NCI-H82 (cell line): ENCODE measurements at regions not wholly inside any gene's neighbourhood (a gene's known extent, or its start where the extent isn't known, plus 50 kb on each side); places are given as distances from the start of the nearest gene placed in this dataset.

Source experiments
- DNase-seq: peaks from one replicate; lab custom pipeline; 2025; lab: John Stamatoyannopoulos, UW

GRCh38 chr5:148012801-148013200, 51.0 kb upstream of the SPINK5 start:
- no peak for DNase-seq

- no peak for DNase-seq
Observed at GRCh38 chr5:148011398-148012137, 52.2 kb upstream of the SPINK5 start.

- peak; percentile 54 for DNase-seq
Observed at GRCh38 chr5:148005788-148006520, 57.8 kb upstream of the SPINK5 start.

GRCh38 chr5:148003226-148003625, 60.6 kb upstream of the SPINK5 start:
- no peak for DNase-seq

GRCh38 chr5:148002451-148002850, 61.3 kb upstream of the SPINK5 start:
- DNase-seq = no peak

GRCh38 chr5:148000036-148000435, 63.7 kb upstream of the SPINK5 start:
- DNase-seq = no peak

GRCh38 chr5:147998704-147999103, 65.1 kb upstream of the SPINK5 start:
- no peak for DNase-seq

- no peak for DNase-seq
Observed at GRCh38 chr5:147997486-147997885, 66.3 kb upstream of the SPINK5 start.

- DNase-seq = no peak
Observed at GRCh38 chr5:147996379-147996778, 67.4 kb upstream of the SPINK5 start.

- DNase-seq = no peak
Observed at GRCh38 chr5:147995846-147996245, 67.9 kb upstream of the SPINK5 start.

GRCh38 chr5:147989994-147990393, 73.8 kb upstream of the SPINK5 start:
- DNase-seq = no peak

GRCh38 chr5:147989239-147989638, 74.5 kb upstream of the SPINK5 start:
- DNase-seq = no peak

- peak; percentile 45 for DNase-seq
Observed at GRCh38 chr5:147986134-147986757, 77.5 kb upstream of the SPINK5 start.

GRCh38 chr5:147985608-147986007, 78.2 kb upstream of the SPINK5 start:
- peak; percentile 31 for DNase-seq

GRCh38 chr5:147983742-147984141, 77.4 kb upstream of the C5orf46 start:
- DNase-seq = no peak

- peak; percentile 16 for DNase-seq
Observed at GRCh38 chr5:147981074-147981473, 74.7 kb upstream of the C5orf46 start.

- DNase-seq = no peak
Observed at GRCh38 chr5:147979761-147980160, 73.4 kb upstream of the C5orf46 start.

- DNase-seq = no peak
Observed at GRCh38 chr5:147972076-147972840, 65.9 kb upstream of the C5orf46 start.

GRCh38 chr5:147971472-147971871, 65.1 kb upstream of the C5orf46 start:
- no peak for DNase-seq

- DNase-seq = no peak
Observed at GRCh38 chr5:147968855-147969254, 62.5 kb upstream of the C5orf46 start.

GRCh38 chr5:147966829-147967228, 60.5 kb upstream of the C5orf46 start:
- no peak for DNase-seq

GRCh38 chr5:147966326-147966725, 60.0 kb upstream of the C5orf46 start:
- no peak for DNase-seq
